Upper lobe of left lung (tissue), 6 donors: ENCODE measurements at regions not wholly inside any gene's neighbourhood (a gene's known extent, or its start where the extent isn't known, plus 50 kb on each side); places are given as distances from the start of the nearest gene placed in this dataset.
A peak's percentile ranks its signal among the peaks of the same experiment; 100 is the strongest.

Experiments used
- ATAC-seq, 2 donors: fragments of 200-7000 bp; cut with Tn5 transposase; one replicate each; pipeline ENCODE4 v1.9.1; 2022; ENCODE audit warnings: mild to moderate bottlenecking in 2 of 2, moderate library complexity in 2 of 2; ENCODE audit not compliant: low FRiP score in 2 of 2
- DNase-seq, 2 donors: peaks; one replicate each; pipeline ENCODE4 v3.0.0-alpha.2; 2019 to 2020
- H3K27ac ChIP-seq, 4 donors: fragments of 200-600 bp; sonication (generic); one replicate each; pipeline ENCODE4 v1.5.1; 2016 to 2019
- H3K27me3 ChIP-seq, 4 donors: fragments of 200-600 bp; sonication (generic); one replicate each; pipeline ENCODE4 v1.5.1; 2017 to 2019
- H3K36me3 ChIP-seq, 4 donors: fragments of 200-600 bp; sonication (generic); one replicate each; pipeline ENCODE4 v1.5.1; 2016 to 2019
- H3K4me1 ChIP-seq, 4 donors: fragments of 200-600 bp; sonication (generic); one replicate each; pipeline ENCODE4 v1.5.1; 2018 to 2019
- H3K4me3 ChIP-seq, 4 donors: fragments of 200-600 bp; sonication (generic); one replicate each; pipeline ENCODE4 v1.5.1; 2017 to 2019; ENCODE audit warnings: mild to moderate bottlenecking in 2 of 4, moderate library complexity in 1 of 4
- H3K9me3 ChIP-seq, 4 donors: fragments of 200-600 bp; sonication (generic); one replicate each; pipeline ENCODE4 v1.5.1; 2018 to 2019
- EP300 ChIP-seq, 4 donors: sonication (generic); formaldehyde crosslinking; IDR thresholded peaks; one replicate each; pipeline ENCODE4 v1.5.1; 2017; ENCODE audit warnings: antibody characterized with exemption in 4 of 4, control low read depth in 2 of 4
- POLR2A ChIP-seq, 4 donors: fragments of 450-650 bp; IDR thresholded peaks; one replicate each; pipeline ENCODE4 v1.5.1; 2016 to 2017; ENCODE audit warnings: antibody characterized with exemption in 4 of 4, mild to moderate bottlenecking in 2 of 4
- POLR2AphosphoS5 ChIP-seq, 2 donors: sonication (generic); formaldehyde crosslinking; IDR thresholded peaks; one replicate each; pipeline ENCODE4 v1.5.1; 2017; ENCODE audit warnings: antibody characterized with exemption in 2 of 2
- WGBS, 2 donors: methylation state at CpG; one replicate each; pipeline ENCODE4 v1.1.5; 2017 to 2018; 5-methylcytosine and 5-hydroxymethylcytosine counted together
- TF ChIP-seq, protein P1 (sequence below), 6 experiments: fragments of 450-650 bp in 4 of 6; fragments of 200-600 bp in 2 of 6; sonication (generic) in 2 of 6; IDR thresholded peaks; one replicate each; pipeline ENCODE4 v1.5.1; 2016 to 2019; ENCODE audit warnings: antibody characterized with exemption in 6 of 6
- donor health status: DM: no; HTN: no; CAD: no; lungs with moderate emphysema.
- donor health status: DM: no; HTN: yes; CAD: no; lungs with severe emphysema.

DNA sequence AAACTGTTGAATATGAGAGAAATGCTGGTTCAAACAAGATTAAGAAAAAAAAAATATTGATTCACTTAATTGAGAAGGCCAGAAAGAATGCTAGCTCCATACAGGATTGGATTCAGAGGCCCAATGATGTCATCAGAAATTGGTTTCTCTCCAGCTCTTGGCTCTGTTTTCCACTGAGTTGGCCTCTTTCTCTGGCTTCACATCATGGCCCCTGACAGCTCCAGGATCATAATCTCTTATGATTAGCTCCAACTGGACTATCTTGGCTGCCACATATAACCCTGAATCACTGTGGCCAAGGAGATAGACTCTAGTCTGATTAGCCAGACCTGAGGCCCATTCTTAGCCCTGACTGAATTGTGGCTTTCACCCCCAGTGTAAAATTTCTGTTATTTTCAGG, 244.7 kb upstream of the GRAMD2B start:
- Histone ChIP-seq H3K27ac (no peak overlapping the region), H3K4me3 (no peak overlapping the region)
- DNase-seq, result no peak

DNA sequence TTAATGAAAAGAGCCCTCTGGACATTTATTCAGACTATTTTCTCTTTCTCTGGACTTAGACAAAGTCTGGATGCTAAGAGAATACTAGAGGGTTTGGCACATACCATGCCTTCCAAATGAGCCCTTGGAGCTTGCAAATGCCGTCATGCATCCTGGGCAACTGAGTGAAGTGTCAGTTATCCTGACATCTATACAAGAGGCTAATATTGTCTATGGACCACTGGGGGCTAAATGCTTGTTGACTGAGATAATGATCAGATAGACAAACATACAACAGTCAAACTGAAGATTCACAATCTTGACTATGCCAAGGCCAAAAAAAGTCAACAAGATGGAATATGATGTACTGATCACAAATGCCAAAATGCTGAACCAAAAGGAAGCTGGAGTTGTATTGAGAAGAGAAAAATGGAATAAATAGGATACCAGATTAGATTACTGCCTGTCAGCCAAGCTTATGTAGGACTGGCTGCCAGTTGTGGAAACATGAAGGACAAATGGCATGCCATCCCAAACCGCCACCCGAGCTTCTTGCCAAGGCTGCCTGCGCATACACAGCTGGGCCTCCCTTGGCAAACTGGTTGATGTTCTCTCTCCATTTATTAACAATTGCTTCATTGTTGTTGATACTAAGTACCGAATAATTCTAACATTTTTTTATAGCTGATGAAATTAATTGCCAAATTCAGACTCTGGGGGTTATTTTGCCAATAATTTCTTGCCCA, 240.1 kb upstream of the GRAMD2B start:
- no peaks in the 10 kb centered on the region for H3K36me3 ChIP-seq
- H3K9me3 ChIP-seq, result no peaks in the 10 kb centered on the region
- no peaks in the 10 kb centered on the region for H3K4me1 ChIP-seq
- no peak for TF ChIP-seq EP300 (IDR thresholded peaks at IDR 0.05)
- TF ChIP-seq, protein P1, sequence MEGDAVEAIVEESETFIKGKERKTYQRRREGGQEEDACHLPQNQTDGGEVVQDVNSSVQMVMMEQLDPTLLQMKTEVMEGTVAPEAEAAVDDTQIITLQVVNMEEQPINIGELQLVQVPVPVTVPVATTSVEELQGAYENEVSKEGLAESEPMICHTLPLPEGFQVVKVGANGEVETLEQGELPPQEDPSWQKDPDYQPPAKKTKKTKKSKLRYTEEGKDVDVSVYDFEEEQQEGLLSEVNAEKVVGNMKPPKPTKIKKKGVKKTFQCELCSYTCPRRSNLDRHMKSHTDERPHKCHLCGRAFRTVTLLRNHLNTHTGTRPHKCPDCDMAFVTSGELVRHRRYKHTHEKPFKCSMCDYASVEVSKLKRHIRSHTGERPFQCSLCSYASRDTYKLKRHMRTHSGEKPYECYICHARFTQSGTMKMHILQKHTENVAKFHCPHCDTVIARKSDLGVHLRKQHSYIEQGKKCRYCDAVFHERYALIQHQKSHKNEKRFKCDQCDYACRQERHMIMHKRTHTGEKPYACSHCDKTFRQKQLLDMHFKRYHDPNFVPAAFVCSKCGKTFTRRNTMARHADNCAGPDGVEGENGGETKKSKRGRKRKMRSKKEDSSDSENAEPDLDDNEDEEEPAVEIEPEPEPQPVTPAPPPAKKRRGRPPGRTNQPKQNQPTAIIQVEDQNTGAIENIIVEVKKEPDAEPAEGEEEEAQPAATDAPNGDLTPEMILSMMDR (IDR thresholded peaks at IDR 0.05), result no peak
- TF ChIP-seq POLR2AphosphoS5 (IDR thresholded peaks at IDR 0.05), result no peak
- TF ChIP-seq POLR2A (IDR thresholded peaks at IDR 0.05), result no peak
- H3K4me3 ChIP-seq, result no peak overlapping the region
- no peaks in the 10 kb centered on the region for H3K27me3 ChIP-seq
- H3K27ac ChIP-seq, result no peak overlapping the region
- 81 to 82% methylated on average over 5 of the region's 5 CpGs for WGBS, 2 donors
- peak in 1 of 2 donors; percentile 2 for DNase-seq
- no peak for ATAC-seq

More for the DNA sequence above, 244.7 kb upstream of the GRAMD2B start:
- no peak for TF ChIP-seq POLR2A (IDR thresholded peaks at IDR 0.05)
- no peak for TF ChIP-seq EP300 (IDR thresholded peaks at IDR 0.05)
- TF ChIP-seq, protein P1 (IDR thresholded peaks at IDR 0.05), result no peak
- no peak for TF ChIP-seq POLR2AphosphoS5 (IDR thresholded peaks at IDR 0.05)
- H3K4me1 ChIP-seq, result no peaks in the 10 kb centered on the region
- peak in 1 of 2 donors; percentile 93 for ATAC-seq
- H3K9me3 ChIP-seq, result no peaks in the 10 kb centered on the region
- no peaks in the 10 kb centered on the region for H3K27me3 ChIP-seq
- H3K36me3 ChIP-seq, result no peaks in the 10 kb centered on the region

DNA sequence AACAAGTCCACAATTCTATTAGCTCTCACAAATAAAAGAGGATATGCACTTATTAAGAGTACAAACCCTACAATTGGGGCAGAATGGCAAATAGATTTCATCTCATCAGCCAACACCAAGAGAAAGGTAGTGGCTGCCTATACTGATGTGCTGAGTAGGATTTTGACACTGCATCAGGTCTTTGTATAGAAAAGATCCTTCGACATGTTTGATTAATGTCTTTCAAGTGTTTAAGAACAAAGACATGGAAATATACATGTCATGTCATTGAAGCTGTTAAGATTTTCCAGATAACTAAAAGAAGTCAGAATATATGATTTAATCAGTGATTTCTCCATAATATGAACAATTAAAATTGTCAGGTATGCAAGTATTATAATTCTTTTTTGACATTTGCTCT, 238.7 kb upstream of the GRAMD2B start:
- WGBS, 2 donors, result 77 to 82% methylated on average over 1 of the region's 1 CpG
- TF ChIP-seq, protein P1 (IDR thresholded peaks at IDR 0.05), result no peak
- TF ChIP-seq EP300 (IDR thresholded peaks at IDR 0.05) (no peak), POLR2A (IDR thresholded peaks at IDR 0.05) (no peak), POLR2AphosphoS5 (IDR thresholded peaks at IDR 0.05) (no peak)
- Histone ChIP-seq H3K36me3 (no peaks in the 10 kb centered on the region), H3K4me3 (no peak overlapping the region), H3K9me3 (no peaks in the 10 kb centered on the region), H3K27me3 (no peaks in the 10 kb centered on the region), H3K27ac (no peak overlapping the region), H3K4me1 (no peaks in the 10 kb centered on the region)
- ATAC-seq, result no peak
- DNase-seq, result no peak

DNA sequence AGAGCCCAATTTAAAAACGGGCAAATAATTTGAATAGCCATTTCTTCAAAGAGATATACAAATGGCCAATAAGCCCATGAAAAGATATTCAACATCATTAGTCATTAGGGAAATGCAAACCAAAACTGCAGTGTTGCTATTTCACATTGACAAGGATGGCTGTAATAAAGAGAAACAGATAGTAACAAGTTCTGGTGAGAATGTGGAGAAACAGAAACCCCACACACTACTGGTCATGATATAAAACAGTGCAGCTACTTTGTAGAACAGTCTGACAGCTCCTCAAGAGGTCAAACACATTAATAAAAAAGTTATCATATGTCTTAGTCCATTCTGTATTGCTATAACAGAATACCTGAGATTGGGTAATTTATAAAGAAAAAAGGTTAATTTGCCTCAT, 237.0 kb upstream of the GRAMD2B start:
- Histone ChIP-seq H3K27ac (no peak overlapping the region), H3K27me3 (no peaks in the 10 kb centered on the region), H3K36me3 (no peaks in the 10 kb centered on the region), H3K9me3 (no peaks in the 10 kb centered on the region), H3K4me1 (no peaks in the 10 kb centered on the region), H3K4me3 (no peak overlapping the region)
- ATAC-seq (no peak), DNase-seq (no peak)
- no peak for TF ChIP-seq POLR2A (IDR thresholded peaks at IDR 0.05)
- TF ChIP-seq POLR2AphosphoS5 (IDR thresholded peaks at IDR 0.05), result no peak
- WGBS, 2 donors, result 47 to 70% methylated on average over 1 of the region's 1 CpG

DNA sequence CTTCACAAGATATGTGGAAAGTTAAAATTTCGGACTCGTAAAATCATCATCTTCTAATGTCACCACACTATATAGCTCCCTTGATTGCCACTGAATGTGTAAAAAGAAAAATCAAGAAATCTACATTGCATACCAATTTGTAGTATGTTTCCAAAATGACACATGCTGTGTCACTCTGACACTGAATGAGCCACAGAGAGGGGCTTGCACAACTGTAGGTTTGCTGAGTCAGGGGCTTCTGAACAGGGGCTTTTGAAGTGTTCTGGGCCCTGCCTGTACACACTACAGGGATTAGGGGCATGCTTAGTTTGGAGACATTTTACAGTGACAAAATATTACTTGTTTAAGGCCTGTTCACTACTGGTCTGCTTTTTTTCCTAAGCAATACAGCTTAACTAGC, 234.4 kb upstream of the GRAMD2B start:
- Histone ChIP-seq H3K9me3 (no peaks in the 10 kb centered on the region), H3K36me3 (no peaks in the 10 kb centered on the region), H3K4me3 (no peak overlapping the region), H3K27me3 (no peaks in the 10 kb centered on the region), H3K4me1 (no peaks in the 10 kb centered on the region), H3K27ac (no peak overlapping the region)
- WGBS, 2 donors, result 93 to 96% methylated on average over 2 of the region's 2 CpGs
- TF ChIP-seq EP300 (IDR thresholded peaks at IDR 0.05) (no peak), POLR2AphosphoS5 (IDR thresholded peaks at IDR 0.05) (no peak), POLR2A (IDR thresholded peaks at IDR 0.05) (no peak)
- TF ChIP-seq, protein P1 (IDR thresholded peaks at IDR 0.05), result no peak
- DNase-seq (no peak), ATAC-seq (no peak)
